HG02678 (cell line): ENCODE measurements at regions not wholly inside any gene's neighbourhood (a gene's known extent, or its start where the extent isn't known, plus 50 kb on each side); places are given as distances from the start of the nearest gene placed in this dataset.
A peak's percentile ranks its signal among the peaks of the same experiment; 100 is the strongest.

Experiments used
- ATAC-seq: cut with Tn5 transposase; IDR thresholded peaks from one replicate; pipeline ENCODE4 v1.9.1; 2021; ENCODE audit warnings: mild to moderate bottlenecking, moderate library complexity; ENCODE audit not compliant: unreplicated experiment

DNA sequence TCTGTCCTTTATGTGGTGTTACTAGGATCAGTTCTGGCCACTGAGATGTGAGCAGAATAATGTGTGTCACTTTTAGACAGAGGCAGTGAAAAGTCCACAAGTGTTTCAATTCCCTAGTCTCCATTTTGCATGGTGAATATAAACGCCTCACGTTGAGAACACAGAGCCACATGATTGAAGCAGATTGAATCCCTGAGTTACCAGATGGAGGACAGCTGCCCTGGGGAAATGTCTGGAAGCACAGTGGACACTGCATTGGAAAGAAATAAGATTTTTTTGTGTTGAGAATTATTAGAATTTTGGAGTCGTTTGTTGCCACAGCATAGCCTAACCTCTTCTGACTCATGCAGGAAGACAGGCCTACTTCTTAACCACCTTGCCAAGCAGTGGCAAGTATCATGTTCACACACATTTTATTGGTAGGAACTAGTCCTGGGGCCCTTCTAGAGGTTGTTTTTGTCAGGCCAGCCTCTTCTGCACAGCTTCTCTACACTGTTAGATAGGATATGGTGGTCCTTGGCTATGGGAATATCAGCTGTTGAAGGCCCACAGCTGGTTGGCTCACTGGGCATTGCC lies 188.6 kb downstream of the TMEM182 start:
- ATAC-seq = no peak

- ATAC-seq = no peak
Measured at GRCh38 chr2:102951249-102951648, 189.4 kb downstream of the TMEM182 start.

DNA sequence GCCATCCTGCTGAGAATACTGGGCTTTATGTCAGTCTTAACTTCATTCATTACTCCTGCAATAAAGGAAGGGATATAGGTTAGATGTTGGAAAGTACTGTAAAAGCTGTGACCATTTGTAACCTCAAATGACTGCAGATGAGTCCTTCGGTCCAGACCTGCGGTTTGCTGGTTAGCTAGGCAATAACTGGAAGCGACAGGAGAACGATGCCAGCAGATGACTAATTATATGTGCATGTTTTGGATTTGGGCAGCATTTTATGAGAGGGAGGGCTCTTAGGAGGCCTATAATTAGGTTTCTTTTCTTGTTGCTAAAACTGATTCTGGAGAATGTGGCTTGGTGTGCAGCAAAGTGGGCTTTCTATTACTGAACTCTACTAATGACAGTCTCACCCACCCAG lies 205.6 kb downstream of the TMEM182 start:
- no peak for ATAC-seq

- ATAC-seq = no peak
Measured at GRCh38 chr2:102968375-102968774, 206.5 kb downstream of the TMEM182 start.

GRCh38 chr2:102971701-102972100 lies 209.9 kb downstream of the TMEM182 start:
- ATAC-seq = no peak

GRCh38 chr2:102975996-102976975 lies 214.5 kb downstream of the TMEM182 start:
- peak; percentile 62 for ATAC-seq

DNA sequence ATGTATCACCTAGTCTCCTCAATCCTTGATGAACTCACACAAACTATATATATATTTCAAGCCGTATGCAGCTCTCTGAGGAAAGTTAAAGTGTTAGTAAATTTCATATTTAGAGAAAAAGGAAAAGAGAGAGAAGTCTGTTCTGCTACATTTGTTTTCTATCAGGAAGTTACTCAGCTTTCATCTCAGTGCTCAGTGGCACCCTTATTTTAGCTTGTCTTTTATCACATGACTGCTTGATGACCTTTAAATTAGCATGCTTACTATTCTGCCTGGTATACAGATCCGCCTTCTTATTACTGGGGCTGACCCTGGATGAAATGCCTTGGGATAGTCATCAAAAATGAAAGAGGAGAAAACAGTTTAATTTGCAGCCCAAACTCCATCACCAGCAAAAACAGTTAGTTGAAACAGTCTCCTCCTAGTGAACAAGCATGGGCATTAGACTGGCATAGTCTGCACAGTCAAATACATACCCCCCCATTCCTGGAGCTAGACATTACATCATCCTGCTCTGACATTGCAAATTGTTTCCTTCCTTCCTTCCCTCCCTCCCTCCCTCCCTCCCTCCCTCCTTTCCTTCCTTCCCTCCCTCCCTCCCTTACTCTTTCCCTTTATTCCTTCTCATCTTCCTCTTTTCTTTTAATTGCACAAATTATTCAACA lies 215.7 kb downstream of the TMEM182 start:
- no peak for ATAC-seq

DNA sequence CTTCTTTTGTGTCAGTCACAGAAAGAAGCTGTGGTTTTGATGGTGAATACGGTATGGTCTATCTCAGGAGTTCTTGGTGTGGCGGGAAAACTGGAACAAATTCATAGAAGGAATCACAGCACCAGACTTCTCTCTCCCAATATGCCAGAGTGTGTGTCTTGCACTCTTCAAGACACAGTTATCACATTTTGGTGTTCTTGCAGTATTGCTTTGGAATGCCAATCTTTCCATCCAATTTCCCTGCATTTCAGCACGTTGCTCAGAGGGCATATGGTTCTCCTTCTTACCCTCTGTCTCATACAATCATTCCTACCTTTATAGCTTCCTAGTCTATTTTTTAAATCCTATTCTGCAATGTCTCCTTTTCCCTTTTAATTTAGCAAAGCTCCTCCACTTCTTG lies 216.3 kb downstream of the TMEM182 start:
- no peak for ATAC-seq

DNA sequence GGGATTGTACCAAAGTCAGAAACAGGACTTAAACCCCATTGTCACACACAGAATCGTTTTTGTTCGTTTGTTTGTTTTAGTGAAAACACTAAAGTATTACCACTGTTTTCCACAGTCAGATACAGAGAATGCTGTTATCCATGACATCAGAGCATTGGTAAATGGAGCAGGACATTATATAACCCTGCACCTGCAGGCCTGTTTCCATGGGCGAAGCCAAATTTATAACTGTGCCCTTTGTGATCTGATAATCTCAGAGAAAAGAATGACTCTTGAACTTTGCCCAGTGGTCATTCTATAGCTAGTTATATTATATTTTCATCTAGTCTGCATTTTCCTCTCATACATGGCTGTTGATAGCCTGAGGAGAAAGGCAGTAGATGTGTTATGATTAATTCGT lies 217.6 kb downstream of the TMEM182 start:
- no peak for ATAC-seq

DNA sequence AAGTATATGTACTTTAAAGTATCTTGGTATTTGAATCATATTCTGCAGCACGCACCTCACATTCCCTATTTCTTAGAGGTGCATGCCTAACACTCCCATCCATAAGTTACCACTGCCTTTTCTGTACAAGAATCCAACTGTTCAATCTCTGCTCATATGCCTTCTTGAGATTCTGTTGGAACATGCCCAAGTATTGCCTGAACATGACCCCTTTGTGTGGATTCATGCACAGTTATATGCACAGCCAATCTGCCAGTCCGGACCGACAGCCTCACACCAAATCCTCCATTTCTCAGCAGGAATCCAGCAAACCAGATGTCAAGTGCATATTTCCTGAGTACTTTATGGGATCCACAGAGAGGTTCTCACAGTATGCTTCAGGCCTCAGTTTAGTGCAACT lies 222.0 kb downstream of the TMEM182 start:
- ATAC-seq = no peak

DNA sequence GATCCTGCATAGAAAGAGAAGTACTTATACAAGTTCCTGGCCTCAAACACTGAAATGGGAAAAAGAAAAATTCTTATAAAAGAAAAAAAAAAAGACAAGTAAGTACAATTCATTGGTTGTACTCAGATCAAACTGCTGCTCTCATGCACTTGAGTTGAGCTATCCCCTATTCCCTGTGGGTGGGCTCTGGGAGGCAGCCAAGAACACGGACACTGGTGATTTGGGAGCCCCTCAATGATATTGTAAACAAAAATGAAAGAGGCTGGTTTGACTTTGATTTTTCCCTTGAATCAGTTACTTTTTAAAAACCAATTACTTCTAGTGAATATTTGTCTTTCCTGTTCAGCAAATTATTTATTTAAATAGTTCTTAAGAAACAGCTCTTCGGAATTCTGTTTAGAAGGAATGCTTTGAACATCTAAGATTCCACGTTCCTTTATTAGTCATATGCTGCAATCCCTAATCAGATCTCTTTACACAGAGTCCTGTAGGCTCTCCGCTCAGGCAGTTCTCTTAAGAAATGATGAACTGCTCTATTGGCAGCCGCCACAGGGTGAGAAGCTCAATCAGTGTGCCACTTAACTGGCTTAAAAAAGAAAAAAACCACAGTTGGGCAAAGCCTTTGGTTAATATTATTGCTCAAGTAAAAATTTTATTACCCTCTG lies 225.1 kb downstream of the TMEM182 start:
- ATAC-seq = no peak

DNA sequence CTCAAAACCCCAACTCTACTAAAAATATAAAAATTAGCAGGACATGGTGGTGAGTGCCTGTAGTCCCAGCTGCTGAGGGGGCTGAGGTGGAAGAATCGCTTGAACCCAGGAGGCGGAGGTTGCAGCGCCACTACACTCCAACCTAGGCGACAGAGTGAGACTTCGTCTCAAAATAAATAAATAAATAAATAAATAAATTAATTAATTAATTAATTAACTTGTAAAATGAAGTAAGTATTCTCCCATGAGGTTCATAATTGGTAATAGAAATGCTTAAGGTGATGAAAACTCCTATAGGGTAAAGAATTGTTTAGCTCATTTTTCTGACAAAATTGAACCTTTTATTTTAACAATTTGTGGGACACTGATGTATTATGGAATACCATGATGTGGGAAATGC lies 230.8 kb downstream of the TMEM182 start:
- ATAC-seq = no peak

GRCh38 chr2:102999958-103000357 lies 238.1 kb downstream of the TMEM182 start:
- ATAC-seq = no peak

DNA sequence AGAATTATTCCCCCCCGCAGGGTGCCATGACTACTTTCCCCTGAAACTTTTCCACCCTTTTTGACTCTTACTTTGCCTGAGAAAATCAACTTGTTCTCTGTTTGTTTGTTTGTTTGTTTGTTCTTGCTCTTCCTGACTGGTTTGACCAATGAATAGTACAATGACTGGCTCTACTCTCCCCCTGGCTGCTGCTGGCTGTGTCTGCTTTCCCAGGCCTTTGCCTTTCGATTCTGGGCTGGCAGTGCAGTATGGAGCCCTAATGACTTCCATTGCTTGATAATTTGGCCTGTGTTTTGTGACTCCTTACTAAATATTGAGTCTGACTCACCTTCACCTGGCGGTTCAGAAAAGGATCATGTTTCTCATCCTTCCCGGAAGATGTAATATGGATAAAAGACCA lies 241.1 kb downstream of the TMEM182 start:
- no peak for ATAC-seq

DNA sequence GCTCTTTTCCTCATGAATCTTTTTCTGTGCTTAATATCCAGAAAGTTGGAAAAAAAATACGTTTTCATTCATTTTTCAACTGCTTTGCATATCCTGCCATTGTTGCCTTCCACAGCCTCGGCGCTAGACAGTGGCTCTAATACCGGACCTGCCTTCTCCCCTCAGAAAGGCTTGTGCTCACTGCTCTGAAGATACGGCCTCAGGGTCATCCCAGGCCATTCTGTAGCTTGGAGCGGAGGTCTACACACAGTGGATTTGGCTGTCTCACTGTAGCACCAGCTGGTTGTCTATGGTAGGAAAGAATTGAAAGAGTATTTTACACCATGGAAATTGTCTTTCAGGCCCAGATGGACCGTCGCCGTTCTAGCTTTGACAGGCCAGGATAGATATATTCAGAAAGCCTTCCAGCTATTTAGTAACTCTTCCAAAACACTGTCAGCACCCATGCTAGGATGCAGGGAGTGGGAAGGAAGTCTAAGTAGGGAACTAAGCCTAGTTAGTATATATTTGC lies 242.0 kb downstream of the TMEM182 start:
- ATAC-seq = no peak

GRCh38 chr2:103004426-103004942 lies 242.7 kb downstream of the TMEM182 start:
- ATAC-seq = no peak

GRCh38 chr2:103005393-103005792 lies 243.6 kb downstream of the TMEM182 start:
- ATAC-seq = no peak

DNA sequence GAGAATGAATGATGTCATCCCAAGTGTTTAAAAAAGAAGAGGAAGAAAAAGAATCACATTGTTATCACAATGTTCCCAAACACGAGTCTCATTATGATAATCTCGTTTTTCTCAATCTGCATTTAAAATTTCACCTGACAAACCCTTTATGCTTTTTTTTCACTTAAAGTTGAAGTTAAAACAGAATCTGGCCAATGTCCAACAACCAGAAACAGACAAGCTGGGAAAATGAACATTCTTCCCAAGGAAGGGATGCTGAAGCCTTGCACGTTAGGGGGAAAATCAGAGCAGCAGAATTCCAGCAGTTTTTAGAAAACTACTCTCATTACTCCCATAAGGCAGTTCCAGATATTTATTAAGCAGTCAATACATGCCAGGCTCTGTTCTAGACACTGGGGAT lies 245.3 kb downstream of the TMEM182 start:
- ATAC-seq = no peak

- no peak for ATAC-seq
Measured at GRCh38 chr2:103008586-103008985, 246.8 kb downstream of the TMEM182 start.

- ATAC-seq = no peak
Measured at GRCh38 chr2:103009871-103010270, 248.0 kb downstream of the TMEM182 start.

DNA sequence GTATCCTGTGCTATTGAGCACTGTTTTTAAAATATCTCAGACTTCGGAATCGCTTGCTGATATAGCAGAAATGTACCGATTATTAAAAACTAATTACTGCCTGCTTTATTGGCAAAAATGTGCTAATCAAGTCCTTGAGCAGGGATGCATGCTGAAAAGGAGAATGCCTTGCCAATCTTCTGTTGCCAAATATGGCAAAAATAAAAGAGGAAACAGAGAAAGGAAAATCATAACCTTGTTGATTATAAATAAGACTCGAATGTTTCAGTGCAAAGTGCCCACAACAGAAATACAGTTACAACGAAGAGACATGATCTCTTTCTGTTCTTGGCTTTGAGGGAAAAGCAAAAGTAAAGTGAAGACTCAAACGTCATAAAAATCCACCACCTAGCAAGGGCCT lies 248.5 kb downstream of the TMEM182 start:
- no peak for ATAC-seq
